Stimulated activated CD8-positive, alpha-beta memory T cell treated with anti-CD3 and anti-CD28 coated beads, Interleukin-12 subunit alpha, Interleukin-12 subunit beta, amount 100 ng/mL, for 24 hours (primary cell): ENCODE measurements at regions not wholly inside any gene's neighbourhood (a gene's known extent, or its start where the extent isn't known, plus 50 kb on each side); places are given as distances from the start of the nearest gene placed in this dataset.

Experiments
- DNase-seq: peaks from one replicate; pipeline ENCODE4 v3.0.0-alpha.2; 2020; ENCODE audit errors: extremely low read depth

DNA sequence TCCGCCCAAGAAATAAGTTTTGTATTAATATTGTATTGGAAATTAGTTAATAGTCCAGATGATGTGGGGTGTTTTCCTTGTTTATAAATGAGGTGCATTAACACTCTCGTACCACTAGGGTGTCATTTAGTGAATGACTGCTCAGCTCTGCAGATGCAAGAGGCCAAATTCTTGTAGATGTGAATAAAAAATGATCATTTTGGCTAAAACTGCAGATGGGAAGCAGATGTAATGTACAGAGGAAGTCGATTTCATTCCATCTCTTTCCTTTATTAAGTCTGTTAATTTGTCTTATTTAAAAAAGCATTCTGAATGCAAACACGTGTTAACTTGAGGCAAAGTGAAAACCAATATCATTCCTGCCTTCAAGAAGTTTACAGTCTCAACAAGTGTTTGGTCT lies 108.1 kb downstream of the DHX15 start:
- DNase-seq = no peak

DNA sequence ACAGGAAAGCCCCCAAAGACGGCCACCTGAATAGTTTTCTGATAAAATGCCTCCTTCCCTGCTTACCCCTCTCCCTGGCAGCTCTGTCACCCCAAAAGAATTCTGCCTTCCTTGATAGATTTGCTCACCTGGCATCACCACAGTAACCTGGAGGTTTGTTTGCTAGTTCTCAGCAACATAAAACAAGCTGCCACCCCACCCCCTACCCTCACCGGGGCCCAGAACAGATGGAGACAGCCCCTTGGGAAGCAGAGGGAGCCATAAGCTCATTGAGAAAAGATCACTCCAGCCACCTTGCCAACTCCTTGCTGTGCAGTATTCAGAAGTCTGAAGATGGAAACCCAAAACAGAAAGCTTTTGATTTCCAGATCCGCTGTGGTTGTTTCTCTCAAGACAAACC lies 108.6 kb downstream of the DHX15 start:
- no peak for DNase-seq

DNA sequence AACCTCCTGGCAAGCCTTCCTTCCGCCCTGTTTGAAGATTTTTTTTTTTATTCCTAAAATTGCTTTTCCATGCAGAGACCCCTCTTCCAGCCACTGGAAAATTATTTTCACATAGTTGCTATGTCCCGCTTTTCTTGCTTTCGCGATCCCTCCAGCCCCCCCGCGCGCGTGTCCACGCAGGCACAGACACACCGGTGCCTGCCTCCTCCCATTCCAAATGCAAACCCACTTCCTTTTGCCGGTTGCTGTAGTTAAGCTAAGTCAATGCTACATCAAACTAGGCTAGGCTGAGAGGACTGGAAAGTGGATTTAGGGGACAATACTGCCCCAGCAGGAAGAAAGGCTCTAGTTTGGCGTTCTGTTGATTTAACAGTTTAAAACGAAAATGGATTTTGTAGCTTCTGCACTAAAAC lies 111.0 kb downstream of the DHX15 start:
- DNase-seq = no peak

DNA sequence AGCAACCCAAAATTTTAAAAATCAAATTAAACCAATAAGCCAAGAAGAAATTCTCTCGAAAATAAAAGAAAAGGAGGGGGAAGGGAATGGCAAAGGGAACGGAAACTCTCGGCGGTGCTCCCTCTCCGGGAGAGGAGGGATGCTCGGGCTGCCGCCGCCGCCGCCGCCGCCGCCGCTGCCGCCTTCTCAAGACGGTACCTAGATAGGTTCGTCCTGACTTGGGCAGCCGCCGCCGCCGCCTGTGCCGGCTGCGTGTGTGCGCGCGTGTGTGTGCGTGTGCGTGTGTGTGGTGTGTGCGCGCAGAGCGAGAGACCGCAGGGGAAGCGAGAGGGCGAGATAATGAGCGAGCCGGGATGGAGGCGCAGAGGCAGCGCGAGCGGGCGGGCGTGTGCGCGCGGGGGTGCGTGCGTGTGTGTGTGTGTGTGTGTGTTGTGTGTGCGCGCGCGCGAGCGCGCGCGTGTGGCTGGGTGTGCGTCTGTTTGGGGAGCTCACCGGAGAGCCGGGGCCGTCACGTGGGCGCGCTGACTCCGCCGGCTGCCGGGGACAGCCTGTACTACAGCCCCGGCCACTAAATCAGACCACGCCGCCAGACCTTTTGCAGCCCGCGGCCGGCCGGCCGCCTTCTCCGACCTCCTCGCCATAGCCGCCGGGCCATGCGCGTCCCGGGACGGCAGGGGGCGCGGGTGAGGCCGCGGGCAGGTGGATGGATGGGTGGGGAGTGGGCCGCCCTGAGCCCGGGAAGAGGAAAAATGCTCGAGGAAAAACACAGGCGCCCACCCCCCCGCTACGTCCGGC lies 111.6 kb downstream of the DHX15 start:
- DNase-seq = no peak

DNA sequence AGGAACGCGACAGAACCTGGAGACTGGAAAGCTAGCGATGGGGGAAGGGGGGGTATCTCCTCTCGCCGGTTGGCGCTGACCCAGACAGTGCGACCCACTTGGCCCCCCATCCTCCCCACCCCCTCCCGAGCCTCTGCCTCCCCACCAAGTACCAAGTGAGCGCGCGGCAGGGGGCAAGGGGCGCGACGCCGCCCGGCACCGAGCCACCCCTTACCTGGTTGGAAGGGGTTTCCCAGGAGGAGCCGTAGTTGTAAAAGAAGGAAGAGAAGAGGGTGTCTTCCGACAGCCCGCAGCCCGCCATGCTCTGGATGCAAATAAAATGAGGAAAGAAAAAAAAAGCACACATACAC lies 112.2 kb downstream of the DHX15 start:
- DNase-seq = no peak

DNA sequence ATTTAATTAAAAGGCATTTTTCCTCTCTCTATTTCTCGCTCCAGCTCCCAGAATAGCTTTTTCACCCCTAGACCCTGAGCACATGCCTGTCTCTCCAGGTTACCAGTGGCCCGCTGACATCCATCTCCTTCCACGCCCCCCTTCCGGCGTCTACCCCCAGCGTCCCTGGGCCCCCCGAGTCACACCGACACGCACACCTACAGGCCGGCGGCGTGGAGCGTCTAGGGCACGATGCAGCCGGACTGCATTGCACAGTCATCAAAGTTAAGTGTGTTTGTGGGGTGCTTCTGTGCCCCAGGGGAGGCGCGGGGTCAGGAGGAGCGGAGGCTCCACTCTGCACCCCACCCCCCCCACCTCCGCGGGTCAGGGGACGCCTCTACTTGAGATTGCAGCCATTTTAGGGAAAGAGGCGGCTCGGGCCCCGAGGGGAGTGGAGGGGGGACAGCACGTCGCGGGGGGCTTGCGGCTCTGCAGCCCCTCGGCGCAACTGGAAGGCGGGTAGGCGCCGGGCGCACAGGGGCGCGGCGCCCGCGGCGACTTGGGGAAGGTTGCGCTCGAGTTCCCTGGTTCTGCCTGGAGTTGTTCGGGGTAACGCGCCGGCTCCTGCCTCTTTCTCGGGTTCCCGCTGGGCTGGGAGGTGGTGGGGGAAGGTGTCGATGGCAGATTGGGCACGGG lies 112.7 kb downstream of the DHX15 start:
- DNase-seq = no peak

DNA sequence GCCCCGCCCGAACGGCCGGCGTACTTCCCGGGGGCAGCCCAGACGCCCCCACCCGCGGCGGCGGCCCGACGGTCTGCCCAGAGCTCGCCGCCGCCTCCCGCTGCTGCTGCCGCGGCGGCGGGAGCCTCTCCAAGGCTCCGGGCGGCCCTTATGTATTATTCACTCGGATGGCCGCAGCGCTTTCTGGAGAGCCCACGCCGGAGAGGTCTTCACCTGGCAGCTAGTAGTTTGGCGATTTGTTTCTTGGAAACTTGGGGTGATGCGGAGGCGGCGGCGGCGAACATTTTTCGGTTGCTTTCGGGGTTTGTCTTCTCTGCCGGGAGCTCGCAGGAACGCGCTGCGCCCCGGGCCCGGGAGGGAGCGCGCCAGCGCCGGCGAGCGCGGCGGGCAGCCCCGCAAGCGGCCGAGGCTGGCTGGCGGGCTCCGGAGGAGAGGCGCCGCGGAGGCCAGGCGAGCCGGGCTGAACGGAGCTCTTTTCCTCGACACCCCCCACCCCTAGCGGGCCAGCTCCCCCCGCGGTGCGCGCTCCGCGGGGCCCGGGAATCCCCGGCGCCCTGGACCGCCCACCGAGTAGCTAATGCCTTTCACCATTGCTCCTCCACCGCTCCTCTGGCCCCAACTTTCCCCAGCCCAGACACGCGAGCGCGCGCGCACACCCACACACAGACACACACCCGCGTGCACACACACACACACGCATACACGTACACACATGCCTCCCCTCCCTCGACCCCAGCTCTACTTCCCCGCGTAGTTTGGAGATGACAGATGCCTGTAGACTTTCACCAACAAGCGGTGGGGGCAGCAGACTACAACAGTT lies 113.5 kb downstream of the DHX15 start:
- no peak for DNase-seq

GRCh38 chr4:24468071-24468470 lies 116.3 kb downstream of the DHX15 start:
- no peak for DNase-seq

DNA sequence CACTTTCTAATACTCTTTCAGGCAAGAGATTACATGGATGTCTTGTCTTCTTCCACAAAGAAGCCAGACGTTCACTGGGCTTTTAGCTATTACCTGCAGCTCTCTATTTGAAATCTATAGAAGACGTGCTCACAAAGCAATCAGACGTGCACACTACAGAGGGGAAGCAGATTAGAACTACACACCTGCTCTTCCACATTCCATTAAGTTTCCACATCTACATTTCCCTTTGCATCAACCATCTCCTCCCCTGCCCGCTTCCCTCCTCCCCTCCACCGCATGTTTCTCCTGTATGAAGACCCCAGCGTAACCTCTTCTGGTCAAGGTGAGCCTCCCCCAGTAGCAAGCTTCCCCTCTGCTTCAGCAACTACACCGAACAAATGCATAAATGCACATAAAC lies 119.8 kb downstream of the DHX15 start:
- DNase-seq = no peak

DNA sequence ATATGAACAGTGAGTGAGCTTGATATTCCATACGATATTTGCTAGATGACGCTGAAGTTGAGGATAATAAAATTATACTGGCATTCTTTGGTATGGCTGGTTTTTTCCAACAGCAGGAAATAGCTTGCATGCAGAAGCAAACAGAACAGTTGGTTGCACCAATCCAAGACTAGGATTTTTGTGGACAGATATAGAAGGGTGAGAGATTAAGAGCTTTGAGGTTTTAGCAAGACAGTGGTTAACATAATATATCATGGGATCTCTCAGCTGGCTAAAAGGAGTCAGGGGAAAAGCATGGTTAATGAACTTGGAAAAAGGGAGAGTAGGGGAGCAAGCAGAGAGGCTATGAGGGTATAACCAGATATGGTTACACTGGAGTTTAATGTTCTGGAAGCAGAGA lies 127.9 kb downstream of the DHX15 start:
- no peak for DNase-seq

DNA sequence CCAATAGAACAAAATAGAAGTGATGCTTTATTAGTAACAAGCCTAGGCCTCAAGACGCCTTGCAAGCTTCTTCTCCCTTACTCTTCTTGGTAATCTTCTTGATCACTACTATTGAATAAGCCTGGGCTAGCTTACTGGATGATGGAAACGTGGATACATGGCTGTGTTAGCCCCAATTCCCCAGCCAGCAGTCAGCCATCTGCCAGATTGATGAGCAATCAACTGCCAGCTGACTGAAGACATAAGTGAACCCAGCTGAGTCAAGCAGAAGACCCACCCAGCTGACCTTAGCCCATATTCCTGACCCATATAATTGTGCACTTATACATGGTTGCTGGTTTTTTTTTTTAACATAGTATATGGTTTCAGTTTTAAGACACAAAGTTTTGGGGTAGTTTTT lies 130.4 kb downstream of the DHX15 start:
- no peak for DNase-seq

GRCh38 chr4:24451870-24452269 lies 132.5 kb downstream of the DHX15 start:
- DNase-seq = no peak

DNA sequence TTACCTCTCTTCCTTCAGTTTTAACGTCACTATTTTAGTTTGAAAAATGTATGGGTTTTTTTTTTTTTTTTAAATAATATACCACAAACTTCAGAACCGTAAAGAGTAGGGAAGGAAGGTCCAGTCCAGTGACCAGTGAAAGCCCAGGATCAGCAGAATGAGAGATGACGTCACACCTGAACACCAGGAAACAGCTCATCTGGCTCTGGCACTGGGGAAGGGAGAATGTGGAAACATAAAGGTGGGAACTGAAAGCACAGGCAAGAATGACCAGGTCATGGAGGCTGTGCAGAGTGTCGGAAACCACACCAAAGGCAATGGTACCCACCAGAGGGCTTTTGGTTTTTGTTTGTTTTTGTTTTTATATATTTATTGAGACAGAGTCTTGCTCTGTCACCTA lies 141.2 kb downstream of the DHX15 start:
- DNase-seq = no peak

GRCh38 chr4:24440765-24441164 lies 143.6 kb downstream of the DHX15 start:
- no peak for DNase-seq

GRCh38 chr4:24434241-24434640 lies 150.1 kb downstream of the DHX15 start:
- no peak for DNase-seq

GRCh38 chr4:24433515-24434214 lies 150.7 kb downstream of the DHX15 start:
- DNase-seq = no peak

- no peak for DNase-seq
Observed at GRCh38 chr4:24428850-24429249, 155.5 kb downstream of the DHX15 start.

DNA sequence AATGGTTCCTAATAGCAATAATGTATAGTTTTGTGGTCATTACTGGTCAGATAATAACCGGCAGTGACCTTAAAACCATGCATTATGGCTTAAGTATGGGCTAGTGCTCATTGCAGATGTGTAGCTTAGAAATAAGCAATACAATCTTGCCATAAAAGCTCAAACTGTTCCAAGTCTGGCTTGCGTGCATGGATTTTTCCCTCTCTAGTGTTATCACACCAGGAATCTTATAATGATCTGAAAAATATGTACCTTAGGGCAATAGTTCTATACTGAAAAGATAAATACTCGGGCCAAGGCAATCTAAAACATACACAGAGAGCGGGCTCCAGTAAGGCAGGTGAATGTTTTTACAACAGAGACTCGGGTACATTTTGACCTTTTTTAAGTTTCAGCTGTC lies 157.8 kb downstream of the DHX15 start:
- no peak for DNase-seq

- DNase-seq = no peak
Observed at GRCh38 chr4:24425863-24426262, 158.5 kb downstream of the DHX15 start.

- no peak for DNase-seq
Observed at GRCh38 chr4:24423670-24424069, 160.7 kb downstream of the DHX15 start.

- no peak for DNase-seq
Observed at GRCh38 chr4:24422644-24423043, 161.7 kb downstream of the DHX15 start.
